ENCODE measurements at regions not wholly inside any gene's neighbourhood (a gene's known extent, or its start where the extent isn't known, plus 50 kb on each side); places are given as distances from the start of the nearest gene placed in this dataset.

GRCh38 chr13:30847650-30848307 is 58.3 kb upstream of the MEDAG start:
- DNase-seq (no peak), ATAC-seq (ENCODE audit: low FRiP score in 2 of 2) (peak; percentile 25 to 80)
- H3K27me3 ChIP-seq: no peaks in the 10 kb centered on the region
- no peak overlapping the region for H3K4me3 ChIP-seq
- H3K36me3 ChIP-seq: no peaks in the 10 kb centered on the region
- TF ChIP-seq POLR2A (IDR thresholded peaks at IDR 0.05) (no peak), POLR2AphosphoS5 (IDR thresholded peaks at IDR 0.05) (peak in 1 of 2 donors; percentile 36)
- H3K4me1 ChIP-seq: peaks cover 0 to 12% (median 4%) of the 10 kb centered on the region in 4 donors
- no peaks in the 10 kb centered on the region for H3K9me3 ChIP-seq
- peak overlapping the region in 2 of 4 donors; percentile 17 to 46 for H3K27ac ChIP-seq
- 45 to 54% methylated on average over 11 of the region's 11 CpGs for WGBS, 2 donors

- peak overlapping the region in 2 of 4 donors; percentile 17 to 46 for H3K27ac ChIP-seq
- 74 to 83% methylated on average over 5 of the region's 5 CpGs for WGBS, 2 donors
- DNase-seq (no peak), ATAC-seq (ENCODE audit: low FRiP score in 2 of 2) (no peak)
- no peaks in the 10 kb centered on the region for H3K9me3 ChIP-seq
- no peaks in the 10 kb centered on the region for H3K36me3 ChIP-seq
- peaks cover 0 to 12% (median 4%) of the 10 kb centered on the region in 4 donors for H3K4me1 ChIP-seq
- H3K27me3 ChIP-seq: no peaks in the 10 kb centered on the region
- TF ChIP-seq CTCF (IDR thresholded peaks at IDR 0.05): no peak
- TF ChIP-seq POLR2A (IDR thresholded peaks at IDR 0.05): no peak
- no peak for TF ChIP-seq EP300 (IDR thresholded peaks at IDR 0.05)
- no peak for TF ChIP-seq POLR2AphosphoS5 (IDR thresholded peaks at IDR 0.05)
- no peak overlapping the region for H3K4me3 ChIP-seq
These were observed 57.6 kb upstream of the MEDAG start for GRCh38 chr13:30848332-30849027.

GRCh38 chr13:30849611-30850010 is 56.5 kb upstream of the MEDAG start:
- 66 to 82% methylated on average over 4 of the region's 4 CpGs for WGBS, 2 donors
- Histone ChIP-seq H3K4me3 (no peak overlapping the region), H3K4me1 (peaks cover 0 to 12% (median 4%) of the 10 kb centered on the region in 4 donors), H3K27ac (no peak overlapping the region), H3K9me3 (no peaks in the 10 kb centered on the region), H3K36me3 (no peaks in the 10 kb centered on the region), H3K27me3 (no peaks in the 10 kb centered on the region)
- TF ChIP-seq CTCF (IDR thresholded peaks at IDR 0.05) (no peak), EP300 (IDR thresholded peaks at IDR 0.05) (no peak), POLR2A (IDR thresholded peaks at IDR 0.05) (no peak), POLR2AphosphoS5 (IDR thresholded peaks at IDR 0.05) (no peak)
- DNase-seq (no peak), ATAC-seq (ENCODE audit: low FRiP score in 2 of 2) (no peak)

GRCh38 chr13:30850204-30850866 is 55.7 kb upstream of the MEDAG start:
- WGBS, 2 donors: 94 to 95% methylated on average over 2 of the region's 2 CpGs
- no peaks in the 10 kb centered on the region for H3K27me3 ChIP-seq
- DNase-seq (no peak), ATAC-seq (ENCODE audit: low FRiP score in 2 of 2) (no peak)
- H3K9me3 ChIP-seq: no peaks in the 10 kb centered on the region
- no peak overlapping the region for H3K4me3 ChIP-seq
- no peak overlapping the region for H3K27ac ChIP-seq
- TF ChIP-seq POLR2A (IDR thresholded peaks at IDR 0.05): no peak
- no peak for TF ChIP-seq EP300 (IDR thresholded peaks at IDR 0.05)
- no peak for TF ChIP-seq CTCF (IDR thresholded peaks at IDR 0.05)
- no peak for TF ChIP-seq POLR2AphosphoS5 (IDR thresholded peaks at IDR 0.05)
- H3K4me1 ChIP-seq: peaks cover 0 to 11% (median 3%) of the 10 kb centered on the region in 4 donors
- H3K36me3 ChIP-seq: no peaks in the 10 kb centered on the region

- H3K4me3 ChIP-seq: no peak overlapping the region
- H3K4me1 ChIP-seq: peaks cover 0 to 5% (median 0%) of the 10 kb centered on the region in 4 donors
- DNase-seq (no peak), ATAC-seq (ENCODE audit: low FRiP score in 2 of 2) (no peak)
- H3K9me3 ChIP-seq: no peaks in the 10 kb centered on the region
- H3K27ac ChIP-seq: no peak overlapping the region
- no peaks in the 10 kb centered on the region for H3K27me3 ChIP-seq
- H3K36me3 ChIP-seq: no peaks in the 10 kb centered on the region
- TF ChIP-seq POLR2AphosphoS5 (IDR thresholded peaks at IDR 0.05) (no peak), CTCF (IDR thresholded peaks at IDR 0.05) (no peak), EP300 (IDR thresholded peaks at IDR 0.05) (no peak), POLR2A (IDR thresholded peaks at IDR 0.05) (no peak)
These were observed 55.2 kb upstream of the MEDAG start for GRCh38 chr13:30850867-30851211.

Measured in upper lobe of left lung (tissue), 6 donors.